GM15510 (cell line): ENCODE measurements at regions not wholly inside any gene's neighbourhood (a gene's known extent, or its start where the extent isn't known, plus 50 kb on each side); places are given as distances from the start of the nearest gene placed in this dataset.

ENCODE experiments used
- POLR2A ChIP-seq: IDR thresholded peaks from 3 replicates; pipeline ENCODE4 v1.6.1; 2011; ENCODE audit warnings: borderline replicate concordance; ENCODE audit not compliant: insufficient read length; ENCODE audit errors: extremely low read depth

DNA sequence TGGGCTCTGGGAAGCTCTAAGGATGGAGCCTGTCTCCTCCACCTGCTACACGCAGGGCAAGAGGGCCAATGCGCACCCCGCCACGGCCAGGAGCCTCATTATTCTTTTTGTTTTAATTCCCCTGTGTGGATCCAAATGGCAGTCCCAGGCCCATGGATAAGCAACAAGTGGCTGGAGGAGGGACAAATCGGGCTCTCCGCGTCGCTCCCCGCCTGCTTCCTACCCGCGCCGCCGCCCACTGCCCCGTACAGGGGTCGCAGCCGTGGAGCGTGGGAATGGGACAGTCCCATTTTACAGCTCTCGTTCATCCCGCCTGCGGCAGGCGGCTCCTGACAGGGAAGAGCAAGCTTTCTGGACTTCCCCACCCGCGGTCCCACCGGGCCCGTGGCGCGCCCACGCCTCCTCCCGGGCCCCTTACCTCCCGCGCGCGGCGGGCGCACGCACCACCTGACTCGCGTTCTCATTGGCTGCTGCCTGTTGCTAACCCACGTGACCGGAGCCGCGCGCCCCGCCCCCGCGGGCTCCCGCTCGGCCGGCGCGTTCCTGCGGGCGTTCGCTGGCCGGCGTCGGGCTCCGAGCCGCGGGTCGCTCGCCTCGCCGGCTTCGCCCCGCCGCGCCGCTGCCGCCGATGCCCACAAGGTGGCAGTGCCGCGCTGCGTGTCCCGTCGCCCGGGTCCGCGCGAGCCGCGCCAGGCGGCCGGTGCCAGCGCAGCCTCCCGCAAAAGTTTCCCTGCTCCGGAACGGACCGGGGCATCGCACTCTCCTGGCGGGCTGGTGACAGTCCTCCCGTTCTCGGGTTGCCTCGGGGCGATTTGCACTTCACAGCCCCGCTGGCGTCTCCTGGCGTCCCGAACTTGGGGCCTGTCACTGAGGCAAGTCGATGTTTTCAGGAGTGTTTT lies 93.3 kb downstream of the CD83 start:
- peak; percentile 70 for TF ChIP-seq POLR2A

DNA sequence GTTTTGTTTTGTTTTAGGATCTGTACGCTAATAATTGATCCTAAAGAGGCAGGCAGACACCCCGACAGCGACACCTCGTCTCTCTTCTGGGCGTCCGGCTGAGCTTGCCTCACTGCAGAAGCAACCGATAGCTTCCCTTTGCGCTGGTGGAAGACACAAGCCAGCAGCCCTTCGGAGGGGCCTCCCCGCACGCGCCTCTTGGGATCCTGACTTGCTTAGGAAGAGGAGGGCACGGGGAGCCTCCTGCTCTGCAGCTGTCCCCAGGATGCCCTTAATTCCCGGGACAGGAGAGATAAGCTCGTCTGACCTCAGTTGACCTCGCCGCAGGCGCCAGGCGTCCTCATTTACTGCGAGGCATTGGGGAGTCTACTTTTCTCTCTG lies 94.0 kb downstream of the CD83 start:
- no peak for TF ChIP-seq POLR2A

DNA sequence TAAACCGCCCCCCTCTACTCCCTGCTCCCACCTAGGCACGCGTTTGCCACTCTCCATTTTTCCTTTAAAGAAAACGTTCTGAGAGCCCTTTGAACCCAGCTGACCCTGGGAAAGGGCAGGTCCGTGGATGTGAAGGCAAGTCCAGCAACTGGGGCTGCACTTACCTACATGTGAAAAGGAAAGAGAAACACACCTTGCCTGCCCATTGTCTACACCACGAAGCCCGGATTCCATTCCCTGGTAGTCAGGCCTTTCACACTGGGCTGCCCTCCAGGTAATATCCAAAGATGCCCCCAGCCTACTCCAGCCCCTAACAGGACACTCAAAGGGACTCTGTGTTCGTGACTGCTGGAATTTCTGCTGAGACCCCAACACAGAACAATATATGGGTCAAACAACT lies 94.4 kb downstream of the CD83 start:
- TF ChIP-seq POLR2A = no peak

DNA sequence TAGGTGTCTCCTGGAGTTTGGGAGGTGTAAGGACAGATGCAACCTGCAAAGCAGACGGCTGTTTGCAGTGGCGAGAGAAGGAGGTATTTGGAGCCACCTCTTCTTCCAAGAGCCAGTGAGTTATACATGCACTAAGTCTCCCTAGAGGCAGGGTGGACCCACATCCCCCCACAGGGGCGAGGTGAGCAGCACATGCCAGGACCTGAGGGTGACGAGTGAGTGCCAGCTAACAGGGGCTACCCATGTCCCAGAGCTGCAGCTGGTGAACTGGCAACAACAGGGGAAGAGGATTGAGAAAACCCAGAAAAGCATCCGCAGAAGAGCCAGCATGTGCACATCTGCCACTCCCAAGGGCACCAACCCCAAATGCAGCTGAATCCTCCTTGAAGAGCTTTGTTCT lies 95.1 kb downstream of the CD83 start:
- no peak for TF ChIP-seq POLR2A

DNA sequence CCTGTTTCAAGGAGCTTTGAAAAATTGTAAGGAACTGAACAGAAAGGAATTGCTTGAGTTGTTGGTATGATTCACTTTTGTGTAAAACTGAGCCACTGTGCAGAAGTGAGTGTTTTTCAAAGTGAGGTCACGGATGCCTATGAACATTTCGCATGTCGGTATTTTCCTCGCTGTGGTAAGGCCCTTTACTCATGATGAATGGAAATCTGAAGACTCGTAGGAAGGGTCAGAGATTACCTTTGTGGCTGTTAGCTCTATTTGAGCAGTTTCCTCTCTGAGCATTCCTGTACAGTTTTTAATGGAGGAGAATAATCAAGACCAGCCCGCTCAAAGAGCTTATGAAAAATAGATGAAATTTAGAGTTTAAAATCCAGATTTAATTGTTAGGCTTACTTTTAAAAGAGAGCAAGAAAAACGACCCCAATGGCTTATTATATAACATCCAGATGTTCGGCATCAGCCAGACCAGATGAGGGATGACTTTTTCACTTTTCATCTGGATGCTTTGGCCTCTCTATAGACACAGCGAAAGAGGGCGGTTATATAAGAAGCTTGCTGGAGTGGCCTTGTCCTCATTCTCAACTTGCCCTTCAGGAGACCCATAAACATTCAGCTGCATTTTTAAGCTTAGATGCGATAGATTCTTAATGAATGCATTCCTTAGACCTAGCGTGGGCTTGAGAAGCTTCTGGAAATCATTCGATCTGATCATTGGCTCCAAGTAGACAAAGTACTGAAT lies 99.5 kb downstream of the CD83 start:
- TF ChIP-seq POLR2A = no peak

DNA sequence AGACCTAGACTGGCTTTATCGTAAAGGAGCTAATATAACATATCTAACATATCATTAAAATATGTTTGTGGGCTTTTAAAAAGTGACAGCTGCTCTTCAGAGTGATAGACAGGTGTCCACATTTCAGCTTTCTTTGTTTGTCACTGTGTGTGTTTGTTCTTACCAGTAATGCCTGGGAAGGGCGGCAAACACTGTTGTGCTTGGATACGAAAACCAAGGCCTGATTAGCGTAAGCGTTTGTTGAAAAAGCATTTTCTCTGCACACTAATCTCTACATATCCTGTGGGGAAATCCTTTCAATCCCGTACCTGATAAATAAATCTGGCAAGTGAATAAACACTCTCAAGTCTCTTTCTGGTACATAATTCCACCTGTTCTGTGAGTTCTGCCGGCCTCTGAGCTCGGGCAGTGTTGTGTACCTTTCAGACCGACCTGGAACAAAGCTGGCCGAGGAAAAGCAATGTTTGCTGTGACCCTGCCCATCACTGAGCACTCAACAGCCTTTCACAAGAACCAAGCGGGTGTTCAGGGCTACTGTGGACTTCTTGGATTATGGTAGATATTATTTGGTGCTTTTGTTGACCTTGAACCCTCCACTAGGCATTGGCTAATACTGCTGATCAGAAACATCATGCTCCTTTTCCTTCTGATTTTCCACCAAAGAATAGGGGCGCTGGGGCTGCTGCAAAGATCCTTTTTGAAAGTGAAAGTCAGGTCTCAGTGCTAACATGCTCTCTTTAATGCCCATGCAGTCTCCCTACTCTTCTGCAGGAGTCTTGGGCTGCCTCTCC lies 100.4 kb downstream of the CD83 start:
- TF ChIP-seq POLR2A = no peak

DNA sequence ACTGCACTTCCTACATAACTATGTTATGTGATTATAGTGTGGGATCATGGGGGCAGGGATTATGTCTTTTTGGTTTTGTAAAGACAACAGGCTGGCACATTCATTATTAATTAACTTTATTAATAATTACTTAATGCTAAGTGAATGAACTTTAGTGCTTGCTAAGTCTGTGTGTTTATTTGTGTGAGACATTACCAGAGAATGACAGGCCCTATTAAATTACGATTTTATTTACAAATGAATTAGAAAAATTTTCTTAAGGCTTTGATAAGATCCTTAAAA lies 100.9 kb downstream of the CD83 start:
- no peak for TF ChIP-seq POLR2A

DNA sequence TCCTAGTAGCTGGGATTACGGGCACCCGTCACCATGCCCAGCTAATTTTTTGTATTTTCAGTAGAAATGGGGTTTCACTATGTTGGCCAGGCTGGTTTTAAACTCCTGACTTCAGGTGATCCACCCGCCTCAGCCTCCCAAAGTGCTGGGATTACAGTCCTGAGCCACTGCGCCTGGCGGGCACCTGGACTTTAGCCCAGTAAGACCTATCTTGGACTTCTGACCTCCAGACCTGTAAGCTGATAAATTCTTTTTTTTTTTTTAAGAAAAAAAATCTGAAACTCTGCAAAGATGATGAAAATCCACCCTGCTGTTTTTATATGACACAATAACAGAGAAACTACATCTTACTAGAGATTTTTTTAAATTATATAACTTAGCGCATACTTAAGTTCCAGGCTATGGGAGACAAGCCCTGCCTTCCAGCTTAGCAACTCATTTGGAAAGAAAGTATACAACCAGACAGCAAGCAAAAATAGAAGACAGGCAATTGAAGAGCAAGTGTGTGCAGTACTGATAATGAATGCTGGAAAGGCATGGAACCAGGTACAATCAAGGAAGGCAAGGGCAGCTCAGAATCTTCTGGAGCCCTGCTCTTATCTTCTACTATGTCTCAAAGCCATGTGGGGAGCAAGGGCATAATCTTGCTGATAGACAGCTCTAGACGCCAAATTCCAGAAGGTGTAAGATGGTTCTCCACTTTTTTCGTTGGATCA lies 104.2 kb downstream of the CD83 start:
- no peak for TF ChIP-seq POLR2A

DNA sequence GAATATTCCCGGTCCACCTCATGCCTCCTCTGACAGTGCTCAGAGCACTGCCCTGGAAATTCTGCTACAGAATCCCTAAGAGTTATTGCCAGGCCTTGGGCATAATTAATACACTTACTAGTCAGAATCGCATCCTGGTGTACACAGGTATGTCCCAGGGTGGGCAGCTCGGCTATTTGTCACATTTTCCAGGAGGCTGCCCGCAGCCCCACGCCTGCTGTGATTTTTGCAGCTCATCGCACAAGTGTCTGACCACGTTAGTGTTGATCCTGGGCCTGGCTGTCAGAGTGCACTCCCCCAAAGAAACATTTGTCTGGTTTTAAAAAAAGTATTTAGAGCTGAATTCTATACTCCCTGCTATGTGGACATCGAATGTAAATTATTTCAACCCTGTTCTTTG lies 105.4 kb downstream of the CD83 start:
- no peak for TF ChIP-seq POLR2A

DNA sequence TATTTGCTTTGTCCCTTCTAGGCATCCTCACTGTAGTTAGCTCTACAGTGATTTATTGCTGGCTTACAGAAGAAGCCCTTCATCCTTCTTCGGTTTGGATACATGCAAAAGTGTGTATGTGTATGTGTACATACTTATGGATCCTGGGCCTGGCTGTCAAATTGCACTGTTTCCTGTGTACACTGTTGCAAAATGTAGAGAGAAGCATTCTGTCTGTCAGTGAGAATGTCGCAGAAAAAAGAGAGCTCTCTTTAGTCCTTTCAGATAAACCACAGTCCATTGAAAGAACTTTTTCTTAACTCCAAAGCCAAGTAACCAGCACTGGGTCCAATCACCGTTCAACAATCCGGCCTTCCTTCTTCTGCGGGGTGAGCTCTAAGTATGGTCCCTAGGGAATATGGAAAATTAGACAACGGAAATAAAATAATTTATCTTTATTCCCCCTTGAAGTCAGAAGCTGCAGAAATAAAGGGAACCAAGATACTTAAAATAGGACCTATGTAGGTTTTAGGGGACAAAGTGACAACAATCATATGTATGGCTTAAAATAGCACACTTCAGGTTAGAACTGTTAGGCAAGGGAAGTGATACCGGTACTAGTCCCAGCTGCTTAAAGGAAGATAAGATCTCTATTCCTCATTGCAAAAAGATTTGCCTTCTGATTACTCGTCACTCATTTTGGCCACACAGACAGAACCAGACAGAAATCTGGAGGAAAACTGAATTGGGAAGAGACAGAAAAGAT lies 107.0 kb downstream of the CD83 start:
- no peak for TF ChIP-seq POLR2A

DNA sequence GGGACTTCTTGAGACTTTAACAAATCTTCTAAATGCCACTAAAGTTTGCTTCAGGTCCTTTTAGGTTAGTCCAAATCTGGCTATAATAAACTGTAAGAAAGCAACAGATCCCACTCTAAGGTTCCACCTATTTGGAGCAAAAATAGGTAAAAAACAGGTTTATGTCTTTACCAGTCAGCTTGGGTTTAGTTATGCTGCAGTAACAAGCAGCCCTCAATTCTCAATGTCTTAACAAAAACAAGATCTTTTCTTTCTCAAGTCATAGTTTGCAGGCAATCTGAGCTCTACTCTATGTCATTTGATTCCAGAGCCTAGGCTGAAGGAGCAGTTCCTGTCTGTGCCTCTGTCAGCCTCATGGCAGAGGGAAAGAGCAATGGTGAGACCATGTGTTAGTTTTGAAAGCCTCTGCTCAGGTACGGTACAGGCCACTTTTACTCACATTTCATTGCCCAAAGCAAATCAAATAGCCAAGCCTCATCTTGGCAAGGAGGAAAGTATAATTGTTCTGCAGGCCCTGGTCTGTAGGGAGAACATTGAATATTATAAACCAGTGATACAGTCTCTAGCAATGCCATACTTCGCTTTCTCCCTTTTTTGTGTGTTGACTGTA lies 108.6 kb downstream of the CD83 start:
- TF ChIP-seq POLR2A = no peak

DNA sequence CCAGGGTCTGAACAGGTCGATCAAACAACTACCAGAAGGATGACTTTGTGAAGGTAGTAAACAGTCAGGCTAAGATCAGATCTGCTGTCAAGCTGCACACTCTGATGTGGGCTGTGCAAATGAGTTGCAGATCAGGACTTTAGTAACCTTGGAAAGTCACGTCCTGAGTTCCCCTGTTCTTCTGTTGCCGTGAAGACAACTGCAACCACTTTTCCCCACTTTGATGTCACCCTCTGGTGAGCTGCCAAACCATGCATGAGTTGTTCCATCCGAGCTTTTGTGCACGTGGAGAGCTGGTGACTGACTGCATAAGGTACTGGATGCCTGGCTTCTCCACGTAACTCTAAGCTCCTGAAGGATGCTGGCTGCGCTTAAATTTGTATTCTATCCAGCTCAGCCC lies 111.0 kb downstream of the CD83 start:
- TF ChIP-seq POLR2A = no peak

DNA sequence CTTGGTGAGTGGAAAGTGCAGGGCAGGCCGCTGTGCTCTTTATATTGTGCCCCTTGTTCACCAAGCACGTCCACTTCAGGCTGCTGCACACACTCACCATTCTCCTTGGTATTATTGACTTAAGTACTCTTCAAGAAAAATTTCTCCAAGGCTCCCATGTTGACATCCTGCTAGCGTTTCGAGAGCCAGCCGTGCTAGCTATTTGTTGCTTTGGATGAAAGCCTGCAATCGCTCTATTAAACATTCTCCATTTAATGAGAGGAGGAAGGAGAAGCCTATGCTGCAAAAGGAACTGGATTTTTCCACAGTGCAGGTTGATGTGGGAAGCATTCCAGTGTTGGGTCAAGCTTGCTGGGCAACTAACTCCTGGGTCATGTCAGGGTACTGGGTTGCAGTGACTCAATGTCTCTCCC lies 113.5 kb downstream of the CD83 start:
- no peak for TF ChIP-seq POLR2A
